Erythroblast (primary cell): ENCODE measurements at regions not wholly inside any gene's neighbourhood (a gene's known extent, or its start where the extent isn't known, plus 50 kb on each side); places are given as distances from the start of the nearest gene placed in this dataset.

Experiments
- GATA1 ChIP-seq: IDR thresholded peaks from 2 replicates; pipeline ENCODE4 v1.6.1; 2011; ENCODE audit warnings: low read depth, mild to moderate bottlenecking, control low read depth, low read length, moderate library complexity
- POLR2A ChIP-seq: IDR thresholded peaks from 2 replicates; pipeline ENCODE4 v1.6.1; 2011; ENCODE audit warnings: mild to moderate bottlenecking, low read length

- no peak for TF ChIP-seq POLR2A
- TF ChIP-seq GATA1 = no peak
Observed at GRCh38 chr16:26747760-26748159, 319.0 kb upstream of the C16orf82 start.
